H1 (cell line): ENCODE measurements at regions not wholly inside any gene's neighbourhood (a gene's known extent, or its start where the extent isn't known, plus 50 kb on each side); places are given as distances from the start of the nearest gene placed in this dataset.

ENCODE experiments used
- SP2 ChIP-seq: IDR thresholded peaks from 2 replicates; pipeline ENCODE4 v1.6.1; 2012; ENCODE audit warnings: mild to moderate bottlenecking, low read length, inconsistent platforms
- TAF7 ChIP-seq: optimal IDR thresholded peaks from 2 replicates; pipeline ENCODE3; 2011; ENCODE audit warnings: low read depth, mild to moderate bottlenecking, inconsistent platforms, low read length, moderate library complexity, borderline replicate concordance

GRCh38 chr3:164194842-164195241 lies 883.5 kb downstream of the SI start (continued):
- no peak for TF ChIP-seq TAF7
- no peak for TF ChIP-seq SP2
